PC-3 (cell line): ENCODE measurements at regions not wholly inside any gene's neighbourhood (a gene's known extent, or its start where the extent isn't known, plus 50 kb on each side); places are given as distances from the start of the nearest gene placed in this dataset.

Experiments used
- ATAC-seq: fragments of 200-7000 bp; cut with Tn5 transposase; 2 replicates; pipeline ENCODE4 v1.9.1; 2020; ENCODE audit warnings: mild to moderate bottlenecking, moderate library complexity
- BruUV-seq: library from RNA; stranded (reverse); fragments of 400-500 nt; replicated peaks from 2 replicates; lab custom pipeline; 2021; lab: Mats Ljungman, UMichigan
- CTCF ChIA-PET: fragments of 300-600 bp; sonication (Branson Sonifier 250); formaldehyde crosslinking; loops from one replicate; lab custom pipeline; 2022; ENCODE audit warnings: antibody characterized with exemption; lab: Charles Lee
- POLR2A ChIA-PET: fragments of 300-600 bp; sonication (Branson Sonifier 250); formaldehyde crosslinking; loops from one replicate; lab custom pipeline; 2022; ENCODE audit warnings: antibody characterized with exemption; ENCODE audit not compliant: unreplicated experiment; lab: Charles Lee
- DNase-seq: peaks from one replicate; pipeline ENCODE4 v3.0.0-alpha.2; 2015
- H2AFZ ChIP-seq: fragments of 300-600 bp; sonication (generic); 2 replicates; pipeline ENCODE4 v1.6.0; 2016; ENCODE audit warnings: antibody characterized with exemption, low read length
- H3F3A ChIP-seq: fragments of 300-600 bp; sonication (generic); one replicate; pipeline ENCODE4 v1.6.0; 2017; ENCODE audit warnings: antibody characterized with exemption, low read length, control low read depth, mild to moderate bottlenecking; ENCODE audit not compliant: unreplicated experiment
- H3K27ac ChIP-seq: fragments of 300-600 bp; sonication (generic); 2 replicates; pipeline ENCODE4 v1.5.1; 2016; ENCODE audit warnings: mild to moderate bottlenecking, low read length
- H3K27me3 ChIP-seq: fragments of 300-600 bp; sonication (generic); 2 replicates; pipeline ENCODE4 v1.6.1; 2016; ENCODE audit warnings: low read length, mixed read lengths
- H3K36me3 ChIP-seq: fragments of 300-600 bp; sonication (generic); 2 replicates; pipeline ENCODE4 v1.6.1; 2016; ENCODE audit warnings: low read depth, mixed run types, low read length, mixed read lengths
- H3K4me1 ChIP-seq: fragments of 300-600 bp; sonication (generic); 2 replicates; pipeline ENCODE4 v1.5.1; 2016; ENCODE audit warnings: low read length; ENCODE audit not compliant: insufficient read depth
- H3K4me2 ChIP-seq: fragments of 300-600 bp; sonication (generic); 2 replicates; pipeline ENCODE4 v1.6.0; 2016; ENCODE audit warnings: low read length
- H3K4me3 ChIP-seq: fragments of 300-600 bp; sonication (generic); 2 replicates; pipeline ENCODE4 v1.5.1; 2016; ENCODE audit warnings: mild to moderate bottlenecking, low read length, mixed read lengths
- H3K79me2 ChIP-seq: fragments of 300-600 bp; sonication (generic); 2 replicates; pipeline ENCODE4 v1.6.1; 2017; ENCODE audit warnings: low read length, mixed read lengths
- H3K9ac ChIP-seq: fragments of 300-600 bp; sonication (generic); 2 replicates; pipeline ENCODE4 v1.6.0; 2016; ENCODE audit warnings: mild to moderate bottlenecking, low read length
- H3K9me2 ChIP-seq: fragments of 300-600 bp; sonication (generic); replicated peaks from 2 replicates; pipeline ENCODE4 v1.6.1; 2016; ENCODE audit warnings: mixed run types, low read length, mixed read lengths
- H3K9me3 ChIP-seq: fragments of 300-600 bp; sonication (generic); 2 replicates; pipeline ENCODE4 v1.6.1; 2016; ENCODE audit warnings: low read length, mixed read lengths
- H4K20me1 ChIP-seq: fragments of 300-600 bp; sonication (generic); 2 replicates; pipeline ENCODE4 v1.6.1; 2016; ENCODE audit warnings: low read length, mixed read lengths
- CTCF ChIP-seq: fragments of 300-600 bp; sonication (generic); conservative IDR thresholded peaks from 2 replicates; pipeline ENCODE4 v1.5.1; 2017; ENCODE audit warnings: antibody characterized with exemption, low read depth, mild to moderate bottlenecking, low read length
- EZH2 ChIP-seq: fragments of 300-600 bp; sonication (generic); IDR thresholded peaks from one replicate; pipeline ENCODE4 v1.6.1; 2017; ENCODE audit warnings: antibody characterized with exemption, mild to moderate bottlenecking, low read length; ENCODE audit not compliant: unreplicated experiment
- EZH2phosphoT487 ChIP-seq: fragments of 300-600 bp; sonication (generic); IDR thresholded peaks from 2 replicates; pipeline ENCODE4 v1.6.1; 2018; ENCODE audit warnings: mild to moderate bottlenecking, antibody characterized with exemption, low read length, borderline replicate concordance
- intact Hi-C: fragments of 100-400 bp; cut with micrococcal nuclease; formaldehyde crosslinking; loops from 2 replicates; pipeline ENCODE4 v1.9.0; 2023

- H3K4me3 ChIP-seq, result no peak overlapping the region
- H3K4me1 ChIP-seq, result no peaks in the 10 kb centered on the region
- H3K9ac ChIP-seq, result no peak overlapping the region
- no peaks in the 10 kb centered on the region for H3K36me3 ChIP-seq
- no TSS peak for BruUV-seq
- H2AFZ ChIP-seq, result no peak overlapping the region
- peaks cover 9% of the 10 kb centered on the region; the same call in 1 of the 2 replicates for H3K27me3 ChIP-seq
- TF ChIP-seq EZH2 (no peak), EZH2phosphoT487 (no peak), CTCF (no peak)
- H4K20me1 ChIP-seq, result no peaks in the 10 kb centered on the region
- intact Hi-C loops, result no loop called here
- H3K9me2 ChIP-seq, result no peaks in the 10 kb centered on the region
- DNase-seq (no peak), ATAC-seq (no peak)
- CTCF ChIA-PET, result no interaction called here
- H3K4me2 ChIP-seq, result no peak overlapping the region
- H3K27ac ChIP-seq, result no peak overlapping the region
- no peaks in the 10 kb centered on the region for H3K9me3 ChIP-seq
- H3K79me2 ChIP-seq, result no peaks in the 10 kb centered on the region
- H3F3A ChIP-seq, result no peaks in the 10 kb centered on the region
- POLR2A ChIA-PET, result no interaction called here
Observed at GRCh38 chr9:31637861-31638260, 746.6 kb upstream of the ACO1 start.

GRCh38 chr9:31639451-31639850, 745.0 kb upstream of the ACO1 start:
- Histone ChIP-seq H3K4me2 (no peak overlapping the region), H3K9me3 (no peaks in the 10 kb centered on the region), H3K27ac (no peak overlapping the region), H3F3A (no peaks in the 10 kb centered on the region), H3K4me1 (no peaks in the 10 kb centered on the region), H3K9ac (no peak overlapping the region), H3K79me2 (no peaks in the 10 kb centered on the region), H3K27me3 (peaks cover 5% of the 10 kb centered on the region; the same call in 1 of the 2 replicates), H3K36me3 (no peaks in the 10 kb centered on the region), H3K9me2 (no peaks in the 10 kb centered on the region), H3K4me3 (no peak overlapping the region), H4K20me1 (no peaks in the 10 kb centered on the region), H2AFZ (no peak overlapping the region)
- TF ChIP-seq EZH2 (no peak), EZH2phosphoT487 (no peak), CTCF (no peak)
- intact Hi-C loops, result no loop called here
- POLR2A ChIA-PET, result no interaction called here
- CTCF ChIA-PET, result no interaction called here
- ATAC-seq (no peak), DNase-seq (no peak)
- no TSS peak for BruUV-seq

GRCh38 chr9:31669311-31669710, 715.1 kb upstream of the ACO1 start:
- no peaks in the 10 kb centered on the region for H4K20me1 ChIP-seq
- DNase-seq (no peak), ATAC-seq (no peak)
- no peaks in the 10 kb centered on the region for H3K9me2 ChIP-seq
- no TSS peak for BruUV-seq
- no peak for TF ChIP-seq CTCF
- no peak for TF ChIP-seq EZH2
- no peak for TF ChIP-seq EZH2phosphoT487
- intact Hi-C loops, result no loop called here
- no peaks in the 10 kb centered on the region for H3K4me1 ChIP-seq
- H3K9me3 ChIP-seq, result no peaks in the 10 kb centered on the region
- H2AFZ ChIP-seq, result no peak overlapping the region
- ChIA-PET CTCF (no interaction called here), POLR2A (no interaction called here)
- no peaks in the 10 kb centered on the region for H3K79me2 ChIP-seq
- no peak overlapping the region for H3K4me2 ChIP-seq
- H3K27me3 ChIP-seq, result no peaks in the 10 kb centered on the region
- no peak overlapping the region for H3K27ac ChIP-seq
- H3K9ac ChIP-seq, result no peak overlapping the region
- H3K36me3 ChIP-seq, result no peaks in the 10 kb centered on the region
- H3K4me3 ChIP-seq, result no peak overlapping the region
- no peaks in the 10 kb centered on the region for H3F3A ChIP-seq
